GM21825 (cell line): ENCODE measurements at regions not wholly inside any gene's neighbourhood (a gene's known extent, or its start where the extent isn't known, plus 50 kb on each side); places are given as distances from the start of the nearest gene placed in this dataset.

Source experiments
- ATAC-seq: cut with Tn5 transposase; IDR thresholded peaks from one replicate; pipeline ENCODE4 v1.9.1; 2021; ENCODE audit warnings: mild to moderate bottlenecking, moderate library complexity; ENCODE audit not compliant: unreplicated experiment

GRCh38 chr2:139201516-139201915 is 421.3 kb upstream of the NXPH2 start:
- no peak for ATAC-seq

- ATAC-seq: no peak
Observed at GRCh38 chr2:139196754-139197153, 416.6 kb upstream of the NXPH2 start.

- ATAC-seq: no peak
Observed at GRCh38 chr2:139194546-139194945, 414.4 kb upstream of the NXPH2 start.

GRCh38 chr2:139177041-139177440 is 396.9 kb upstream of the NXPH2 start:
- no peak for ATAC-seq

GRCh38 chr2:139175510-139175909 is 395.3 kb upstream of the NXPH2 start:
- no peak for ATAC-seq

- no peak for ATAC-seq
Observed at GRCh38 chr2:139170406-139170805, 390.2 kb upstream of the NXPH2 start.

GRCh38 chr2:139165601-139166000 is 385.4 kb upstream of the NXPH2 start:
- no peak for ATAC-seq

- ATAC-seq: no peak
Observed at GRCh38 chr2:139165041-139165440, 384.9 kb upstream of the NXPH2 start.

GRCh38 chr2:139162957-139163356 is 382.8 kb upstream of the NXPH2 start:
- ATAC-seq: no peak

- ATAC-seq: no peak
Observed at GRCh38 chr2:139162456-139162855, 382.3 kb upstream of the NXPH2 start.

- ATAC-seq: no peak
Observed at GRCh38 chr2:139160836-139161235, 380.6 kb upstream of the NXPH2 start.

- no peak for ATAC-seq
Observed at GRCh38 chr2:139159177-139159576, 379.0 kb upstream of the NXPH2 start.

GRCh38 chr2:139156730-139157129 is 376.5 kb upstream of the NXPH2 start:
- no peak for ATAC-seq

GRCh38 chr2:139155991-139156390 is 375.8 kb upstream of the NXPH2 start:
- no peak for ATAC-seq

GRCh38 chr2:139142252-139142880 is 362.2 kb upstream of the NXPH2 start:
- ATAC-seq: no peak

- no peak for ATAC-seq
Observed at GRCh38 chr2:139124271-139124670, 344.1 kb upstream of the NXPH2 start.

- no peak for ATAC-seq
Observed at GRCh38 chr2:139123795-139124194, 343.6 kb upstream of the NXPH2 start.

GRCh38 chr2:139122711-139123158 is 342.5 kb upstream of the NXPH2 start:
- no peak for ATAC-seq

GRCh38 chr2:139099721-139100120 is 319.5 kb upstream of the NXPH2 start:
- no peak for ATAC-seq

- no peak for ATAC-seq
Observed at GRCh38 chr2:139098961-139099360, 318.8 kb upstream of the NXPH2 start.

GRCh38 chr2:139083121-139083520 is 302.9 kb upstream of the NXPH2 start:
- no peak for ATAC-seq

- no peak for ATAC-seq
Observed at GRCh38 chr2:139080244-139080643, 300.1 kb upstream of the NXPH2 start.

- ATAC-seq: no peak
Observed at GRCh38 chr2:139079311-139079710, 299.1 kb upstream of the NXPH2 start.
